Suppressor macrophage (primary cell): ENCODE measurements at regions not wholly inside any gene's neighbourhood (a gene's known extent, or its start where the extent isn't known, plus 50 kb on each side); places are given as distances from the start of the nearest gene placed in this dataset.
"Not testable (repeated sequence)": the region's sequence is repeated elsewhere in the genome, so short reads cannot be mapped to it uniquely, and the experiment has no call there.

Experiments used
- DNase-seq, 4 experiments: peaks; one replicate each; pipeline ENCODE4 v3.0.0-alpha.2; 2020 to 2022

- no peak for DNase-seq
Measured at GRCh38 chrX:117483950-117484349, 632.7 kb downstream of the KLHL13 start.

GRCh38 chrX:117458243-117458968, 658.2 kb downstream of the KLHL13 start:
- no peak for DNase-seq

GRCh38 chrX:117455787-117456186, 660.8 kb downstream of the KLHL13 start:
- no peak for DNase-seq

- no peak for DNase-seq
Measured at GRCh38 chrX:117429501-117429900, 687.1 kb downstream of the KLHL13 start.

- no peak for DNase-seq
Measured at GRCh38 chrX:117407449-117408150, 709.0 kb downstream of the KLHL13 start.

- no peak for DNase-seq
Measured at GRCh38 chrX:117400839-117401238, 715.8 kb downstream of the KLHL13 start.

- no peak for DNase-seq
Measured at GRCh38 chrX:117400005-117400404, 716.6 kb downstream of the KLHL13 start.

GRCh38 chrX:117397844-117398243, 718.8 kb downstream of the KLHL13 start:
- no peak for DNase-seq

- not testable (repeated sequence) for DNase-seq
Measured at GRCh38 chrX:117394506-117395070, 722.0 kb downstream of the KLHL13 start.

- not testable (repeated sequence) for DNase-seq
Measured at GRCh38 chrX:117392360-117392759, 724.2 kb downstream of the KLHL13 start.

- peak in 1 of 4 experiments; percentile 0 for DNase-seq
Measured at GRCh38 chrX:117376460-117376859, 740.1 kb downstream of the KLHL13 start.

GRCh38 chrX:117335209-117335608, 781.4 kb downstream of the KLHL13 start:
- DNase-seq: no peak

- DNase-seq: no peak
Measured at GRCh38 chrX:117327373-117327772, 789.2 kb downstream of the KLHL13 start.

GRCh38 chrX:117325706-117326105, 790.9 kb downstream of the KLHL13 start:
- no peak for DNase-seq

- no peak for DNase-seq
Measured at GRCh38 chrX:117305168-117305766, 811.3 kb downstream of the KLHL13 start.

GRCh38 chrX:117301086-117301485, 815.5 kb downstream of the KLHL13 start:
- no peak for DNase-seq

GRCh38 chrX:117291760-117292159, 824.9 kb downstream of the KLHL13 start:
- DNase-seq: no peak

GRCh38 chrX:117274965-117275364, 812.2 kb upstream of the CT83 start:
- DNase-seq: no peak
